ENCODE measurements at regions not wholly inside any gene's neighbourhood (a gene's known extent, or its start where the extent isn't known, plus 50 kb on each side); places are given as distances from the start of the nearest gene placed in this dataset.

- TF ChIP-seq CTCF (IDR thresholded peaks at IDR 0.05) (no peak), JUN (CRISPR knock-in tag; IDR thresholded peaks at IDR 0.05) (no peak), ZNF232 (CRISPR knock-in tag; IDR thresholded peaks at IDR 0.05) (no peak), SMAD3 (CRISPR knock-in tag; IDR thresholded peaks at IDR 0.05; ENCODE audit: borderline replicate concordance) (no peak), SP1 (CRISPR knock-in tag; conservative IDR thresholded peaks at IDR 0.05) (no peak), ESRRA (CRISPR knock-in tag; IDR thresholded peaks at IDR 0.05; ENCODE audit: borderline replicate concordance) (no peak), E2F4 (CRISPR knock-in tag; IDR thresholded peaks at IDR 0.05; ENCODE audit: borderline replicate concordance, low read depth) (no peak), ZNF317 (CRISPR knock-in tag; IDR thresholded peaks at IDR 0.05; ENCODE audit: borderline replicate concordance, low read depth) (no peak), ZNF512 (CRISPR knock-in tag; IDR thresholded peaks at IDR 0.05; ENCODE audit: borderline replicate concordance) (no peak), ZBTB21 (CRISPR knock-in tag; IDR thresholded peaks at IDR 0.05; ENCODE audit: borderline replicate concordance) (no peak), NR1H2 (CRISPR knock-in tag; IDR thresholded peaks at IDR 0.05) (no peak)
Measured at GRCh38 chr2:220575963-220576362, 948.5 kb downstream of the SLC4A3 start.

Measured in WTC11 (cell line).